HEK293 (cell line): ENCODE measurements at regions not wholly inside any gene's neighbourhood (a gene's known extent, or its start where the extent isn't known, plus 50 kb on each side); places are given as distances from the start of the nearest gene placed in this dataset.

Experiments used
- CTCF ChIA-PET: fragments of 350-600 bp; formaldehyde crosslinking; extraction: SDS; loops from one replicate; lab custom pipeline; 2021; ENCODE audit warnings: antibody characterized with exemption; lab: Yijun Ruan, JAX
- POLR2A ChIA-PET: fragments of 300-600 bp; formaldehyde crosslinking; extraction: SDS; loops from one replicate; lab custom pipeline; 2020; ENCODE audit warnings: antibody characterized with exemption, inconsistent platforms; lab: Yijun Ruan, JAX
- H3K27ac ChIP-seq: fragments of 200-500 bp; sonication (Bioruptor generic); 2 replicates; pipeline ENCODE4 v1.5.1; 2014; ENCODE audit warnings: low read depth, low read length, control low read depth, inconsistent platforms; ENCODE audit errors: extremely low read depth
- H3K36me3 ChIP-seq, 2 experiments: fragments of 200-500 bp in 1 of 2; sonication (Bioruptor generic) in 1 of 2; 1 replicate in 1 of 2; 2 replicates in 1 of 2; pipeline ENCODE4 v1.5.1; 2014 to 2017; ENCODE audit warnings: inconsistent platforms in 2 of 2, low read length in 2 of 2; ENCODE audit not compliant: control insufficient read depth in 2 of 2, insufficient read depth in 1 of 2
- H3K4me1 ChIP-seq: fragments of 200-500 bp; sonication (Bioruptor generic); 2 replicates; pipeline ENCODE4 v1.5.1; 2014; ENCODE audit warnings: mild to moderate bottlenecking, low read length, inconsistent platforms; ENCODE audit not compliant: control insufficient read depth, insufficient read depth
- H3K4me3 ChIP-seq: 2 replicates; pipeline ENCODE4 v1.5.1; 2011; ENCODE audit warnings: low read depth, mild to moderate bottlenecking, control low read depth, low read length, moderate library complexity
- H3K9me3 ChIP-seq: fragments of 200-500 bp; sonication (Bioruptor generic); 2 replicates; pipeline ENCODE4 v1.5.1; 2014; ENCODE audit warnings: low read depth, low read length, inconsistent platforms; ENCODE audit not compliant: control insufficient read depth, insufficient read depth
- SCRT2 ChIP-seq: fragments of 450-650 bp; formaldehyde crosslinking; IDR thresholded peaks from 2 replicates; pipeline ENCODE4 v1.5.1; 2016; ENCODE audit warnings: missing biosample characterization, missing genetic modification characterization
- ZFHX2 ChIP-seq: fragments of 450-650 bp; formaldehyde crosslinking; conservative IDR thresholded peaks from 2 replicates; pipeline ENCODE4 v1.5.1; 2016; ENCODE audit warnings: missing biosample characterization, missing genetic modification characterization
- ZFP41 ChIP-seq: fragments of 450-650 bp; formaldehyde crosslinking; IDR thresholded peaks from 2 replicates; pipeline ENCODE4 v1.5.1; 2016; ENCODE audit warnings: missing biosample characterization, missing genetic modification characterization, borderline replicate concordance
- ZFP69B ChIP-seq: fragments of 450-650 bp; formaldehyde crosslinking; IDR thresholded peaks from 2 replicates; pipeline ENCODE4 v1.5.1; 2016; ENCODE audit warnings: missing biosample characterization, missing genetic modification characterization
- ZNF23 ChIP-seq: fragments of 450-650 bp; formaldehyde crosslinking; IDR thresholded peaks from 2 replicates; pipeline ENCODE4 v1.5.1; 2016; ENCODE audit warnings: missing biosample characterization, missing genetic modification characterization, borderline replicate concordance
- ZNF266 ChIP-seq: fragments of 450-650 bp; formaldehyde crosslinking; IDR thresholded peaks from 2 replicates; pipeline ENCODE4 v1.5.1; 2016; ENCODE audit warnings: missing biosample characterization, missing genetic modification characterization, low read depth
- ZNF280C ChIP-seq: fragments of 450-650 bp; formaldehyde crosslinking; IDR thresholded peaks from 2 replicates; pipeline ENCODE4 v1.5.1; 2016; ENCODE audit warnings: missing biosample characterization, missing genetic modification characterization
- ZNF366 ChIP-seq: fragments of 450-650 bp; formaldehyde crosslinking; conservative IDR thresholded peaks from 2 replicates; pipeline ENCODE4 v1.5.1; 2016; ENCODE audit warnings: missing biosample characterization, missing genetic modification characterization
- ZNF404 ChIP-seq: fragments of 450-650 bp; formaldehyde crosslinking; IDR thresholded peaks from 2 replicates; pipeline ENCODE4 v1.5.1; 2017; ENCODE audit warnings: missing biosample characterization, missing genetic modification characterization
- ZNF518A ChIP-seq: fragments of 450-650 bp; formaldehyde crosslinking; conservative IDR thresholded peaks from 2 replicates; pipeline ENCODE4 v1.5.1; 2016; ENCODE audit warnings: low read depth, missing biosample characterization, missing genetic modification characterization
- ZNF561 ChIP-seq: fragments of 450-650 bp; IDR thresholded peaks from 2 replicates; pipeline ENCODE4 v1.5.1; 2018; ENCODE audit warnings: missing biosample characterization, missing genetic modification characterization, borderline replicate concordance
- ZNF585B ChIP-seq: fragments of 450-650 bp; formaldehyde crosslinking; IDR thresholded peaks from 2 replicates; pipeline ENCODE4 v1.5.1; 2016; ENCODE audit warnings: missing biosample characterization, missing genetic modification characterization
- ZNF624 ChIP-seq: fragments of 450-650 bp; formaldehyde crosslinking; IDR thresholded peaks from 2 replicates; pipeline ENCODE4 v1.5.1; 2017; ENCODE audit warnings: missing biosample characterization, missing genetic modification characterization
- ZNF677 ChIP-seq: fragments of 450-650 bp; IDR thresholded peaks from 2 replicates; pipeline ENCODE4 v1.5.0; 2018; ENCODE audit warnings: missing biosample characterization, mild to moderate bottlenecking, missing genetic modification characterization, moderate library complexity
- ZNF76 ChIP-seq: fragments of 450-650 bp; formaldehyde crosslinking; IDR thresholded peaks from 2 replicates; pipeline ENCODE4; 2016; ENCODE audit warnings: low read depth, missing biosample characterization, missing genetic modification characterization, borderline replicate concordance
- ZNF791 ChIP-seq: fragments of 450-650 bp; formaldehyde crosslinking; IDR thresholded peaks from 2 replicates; pipeline ENCODE4 v1.5.1; 2016; ENCODE audit warnings: missing biosample characterization, missing genetic modification characterization
- TF ChIP-seq, protein P1 (sequence below): fragments of 450-650 bp; formaldehyde crosslinking; IDR thresholded peaks from 2 replicates; pipeline ENCODE4 v1.5.1; 2016; ENCODE audit warnings: missing biosample characterization, missing genetic modification characterization
- TF ChIP-seq, protein P2 (sequence below): fragments of 450-650 bp; formaldehyde crosslinking; IDR thresholded peaks from 2 replicates; pipeline ENCODE4 v1.5.1; 2016; ENCODE audit warnings: missing biosample characterization, missing genetic modification characterization
- TF ChIP-seq, protein P3 (sequence below): fragments of 450-650 bp; formaldehyde crosslinking; IDR thresholded peaks from 2 replicates; pipeline ENCODE4 v1.5.1; 2016; ENCODE audit warnings: missing biosample characterization, missing genetic modification characterization
- TF ChIP-seq, protein P4 (sequence below): fragments of 450-650 bp; IDR thresholded peaks from 2 replicates; pipeline ENCODE4 v1.5.1; 2018; ENCODE audit warnings: missing biosample characterization, missing genetic modification characterization
- TF ChIP-seq, protein P5 (sequence below): fragments of 450-650 bp; formaldehyde crosslinking; IDR thresholded peaks from 2 replicates; pipeline ENCODE4 v1.5.1; 2016; ENCODE audit warnings: missing biosample characterization, missing genetic modification characterization

GRCh38 chr20:50381075-50381732, 129.0 kb upstream of the PTPN1 start:
- Histone ChIP-seq H3K4me3 (no peak overlapping the region), H3K9me3 (no peaks in the 10 kb centered on the region), H3K36me3 (no peaks in the 10 kb centered on the region), H3K4me1 (peaks cover 8% of the 10 kb centered on the region; the same call in 1 of the 2 replicates), H3K27ac (no peak overlapping the region)
- POLR2A ChIA-PET: no interaction called here
- CTCF ChIA-PET: interaction anchor here (0.7 to 1.4 kb wide), 2 partner anchors 19 to 170 kb away, joined by 4 read pairs; no protein-coding TSS in a partner anchor
- TF ChIP-seq ZNF23 (no peak), ZFP69B (tag by site-specific recombination) (0 out of 2 replicates have a peak, but pooled peaks have one; percentile 39), ZNF76 (tag by site-specific recombination) (no peak), SCRT2 (0 out of 2 replicates have a peak, but pooled peaks have one; percentile 8), ZNF677 (tag by site-specific recombination) (no peak), ZFP41 (tag by site-specific recombination) (no peak), ZFHX2 (tag by site-specific recombination) (peak; percentile 85), ZNF518A (tag by site-specific recombination) (no peak), ZNF266 (tag by site-specific recombination) (0 out of 2 replicates have a peak, but pooled peaks have one; percentile 14), ZNF791 (tag by site-specific recombination) (peak; percentile 52; the same call in 1 of the 2 replicates), ZNF366 (tag by site-specific recombination) (peak; percentile 88), ZNF404 (tag by site-specific recombination) (no peak), ZNF585B (tag by site-specific recombination) (no peak), ZNF561 (tag by site-specific recombination) (no peak), ZNF624 (tag by site-specific recombination) (no peak), ZNF280C (tag by site-specific recombination) (no peak)
- TF ChIP-seq, protein P1, sequence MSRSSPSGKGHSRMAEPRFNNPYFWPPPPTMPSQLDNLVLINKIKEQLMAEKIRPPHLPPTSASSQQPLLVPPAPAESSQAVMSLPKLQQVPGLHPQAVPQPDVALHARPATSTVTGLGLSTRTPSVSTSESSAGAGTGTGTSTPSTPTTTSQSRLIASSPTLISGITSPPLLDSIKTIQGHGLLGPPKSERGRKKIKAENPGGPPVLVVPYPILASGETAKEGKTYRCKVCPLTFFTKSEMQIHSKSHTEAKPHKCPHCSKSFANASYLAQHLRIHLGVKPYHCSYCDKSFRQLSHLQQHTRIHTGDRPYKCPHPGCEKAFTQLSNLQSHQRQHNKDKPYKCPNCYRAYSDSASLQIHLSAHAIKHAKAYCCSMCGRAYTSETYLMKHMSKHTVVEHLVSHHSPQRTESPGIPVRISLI: no peak
- TF ChIP-seq, protein P2, sequence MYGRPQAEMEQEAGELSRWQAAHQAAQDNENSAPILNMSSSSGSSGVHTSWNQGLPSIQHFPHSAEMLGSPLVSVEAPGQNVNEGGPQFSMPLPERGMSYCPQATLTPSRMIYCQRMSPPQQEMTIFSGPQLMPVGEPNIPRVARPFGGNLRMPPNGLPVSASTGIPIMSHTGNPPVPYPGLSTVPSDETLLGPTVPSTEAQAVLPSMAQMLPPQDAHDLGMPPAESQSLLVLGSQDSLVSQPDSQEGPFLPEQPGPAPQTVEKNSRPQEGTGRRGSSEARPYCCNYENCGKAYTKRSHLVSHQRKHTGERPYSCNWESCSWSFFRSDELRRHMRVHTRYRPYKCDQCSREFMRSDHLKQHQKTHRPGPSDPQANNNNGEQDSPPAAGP (tag by site-specific recombination): no peak
- TF ChIP-seq, protein P3, sequence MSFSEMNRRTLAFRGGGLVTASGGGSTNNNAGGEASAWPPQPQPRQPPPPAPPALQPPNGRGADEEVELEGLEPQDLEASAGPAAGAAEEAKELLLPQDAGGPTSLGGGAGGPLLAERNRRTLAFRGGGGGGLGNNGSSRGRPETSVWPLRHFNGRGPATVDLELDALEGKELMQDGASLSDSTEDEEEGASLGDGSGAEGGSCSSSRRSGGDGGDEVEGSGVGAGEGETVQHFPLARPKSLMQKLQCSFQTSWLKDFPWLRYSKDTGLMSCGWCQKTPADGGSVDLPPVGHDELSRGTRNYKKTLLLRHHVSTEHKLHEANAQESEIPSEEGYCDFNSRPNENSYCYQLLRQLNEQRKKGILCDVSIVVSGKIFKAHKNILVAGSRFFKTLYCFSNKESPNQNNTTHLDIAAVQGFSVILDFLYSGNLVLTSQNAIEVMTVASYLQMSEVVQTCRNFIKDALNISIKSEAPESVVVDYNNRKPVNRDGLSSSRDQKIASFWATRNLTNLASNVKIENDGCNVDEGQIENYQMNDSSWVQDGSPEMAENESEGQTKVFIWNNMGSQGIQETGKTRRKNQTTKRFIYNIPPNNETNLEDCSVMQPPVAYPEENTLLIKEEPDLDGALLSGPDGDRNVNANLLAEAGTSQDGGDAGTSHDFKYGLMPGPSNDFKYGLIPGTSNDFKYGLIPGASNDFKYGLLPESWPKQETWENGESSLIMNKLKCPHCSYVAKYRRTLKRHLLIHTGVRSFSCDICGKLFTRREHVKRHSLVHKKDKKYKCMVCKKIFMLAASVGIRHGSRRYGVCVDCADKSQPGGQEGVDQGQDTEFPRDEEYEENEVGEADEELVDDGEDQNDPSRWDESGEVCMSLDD: 0 out of 2 replicates have a peak, but pooled peaks have one; percentile 35
- TF ChIP-seq, protein P4, sequence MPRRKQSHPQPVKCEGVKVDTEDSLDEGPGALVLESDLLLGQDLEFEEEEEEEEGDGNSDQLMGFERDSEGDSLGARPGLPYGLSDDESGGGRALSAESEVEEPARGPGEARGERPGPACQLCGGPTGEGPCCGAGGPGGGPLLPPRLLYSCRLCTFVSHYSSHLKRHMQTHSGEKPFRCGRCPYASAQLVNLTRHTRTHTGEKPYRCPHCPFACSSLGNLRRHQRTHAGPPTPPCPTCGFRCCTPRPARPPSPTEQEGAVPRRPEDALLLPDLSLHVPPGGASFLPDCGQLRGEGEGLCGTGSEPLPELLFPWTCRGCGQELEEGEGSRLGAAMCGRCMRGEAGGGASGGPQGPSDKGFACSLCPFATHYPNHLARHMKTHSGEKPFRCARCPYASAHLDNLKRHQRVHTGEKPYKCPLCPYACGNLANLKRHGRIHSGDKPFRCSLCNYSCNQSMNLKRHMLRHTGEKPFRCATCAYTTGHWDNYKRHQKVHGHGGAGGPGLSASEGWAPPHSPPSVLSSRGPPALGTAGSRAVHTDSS: no peak
- TF ChIP-seq, protein P5, sequence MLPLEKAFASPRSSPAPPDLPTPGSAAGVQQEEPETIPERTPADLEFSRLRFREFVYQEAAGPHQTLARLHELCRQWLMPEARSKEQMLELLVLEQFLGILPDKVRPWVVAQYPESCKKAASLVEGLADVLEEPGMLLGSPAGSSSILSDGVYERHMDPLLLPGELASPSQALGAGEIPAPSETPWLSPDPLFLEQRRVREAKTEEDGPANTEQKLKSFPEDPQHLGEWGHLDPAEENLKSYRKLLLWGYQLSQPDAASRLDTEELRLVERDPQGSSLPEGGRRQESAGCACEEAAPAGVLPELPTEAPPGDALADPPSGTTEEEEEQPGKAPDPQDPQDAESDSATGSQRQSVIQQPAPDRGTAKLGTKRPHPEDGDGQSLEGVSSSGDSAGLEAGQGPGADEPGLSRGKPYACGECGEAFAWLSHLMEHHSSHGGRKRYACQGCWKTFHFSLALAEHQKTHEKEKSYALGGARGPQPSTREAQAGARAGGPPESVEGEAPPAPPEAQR: no peak
